Endodermal cell (in vitro differentiated cells): ENCODE measurements at regions not wholly inside any gene's neighbourhood (a gene's known extent, or its start where the extent isn't known, plus 50 kb on each side); places are given as distances from the start of the nearest gene placed in this dataset.

Source experiments
- DNase-seq: peaks from one replicate; pipeline ENCODE4 v3.0.0-alpha.2; 2017
- H3K27ac ChIP-seq: 2 replicates; pipeline ENCODE4 v1.5.1; 2013; ENCODE audit warnings: mild to moderate bottlenecking, low read depth, low read length, moderate library complexity
- H3K27me3 ChIP-seq: 2 replicates; pipeline ENCODE4 v1.6.1; 2013; ENCODE audit warnings: mild to moderate bottlenecking, low read length, moderate library complexity; ENCODE audit not compliant: insufficient read depth, control insufficient read depth, poor library complexity, severe bottlenecking
- H3K36me3 ChIP-seq: 2 replicates; pipeline ENCODE4 v1.7.0; 2013; ENCODE audit warnings: mild to moderate bottlenecking, low read length, moderate library complexity; ENCODE audit not compliant: control insufficient read depth, insufficient read depth
- H3K4me1 ChIP-seq: one replicate; pipeline ENCODE4 v1.7.0; 2013; ENCODE audit warnings: low read length; ENCODE audit not compliant: control insufficient read depth, insufficient read depth
- H3K4me3 ChIP-seq: 2 replicates; pipeline ENCODE4 v1.5.1; 2013; ENCODE audit warnings: mild to moderate bottlenecking, low read length, moderate library complexity
- H3K9ac ChIP-seq: 2 replicates; pipeline ENCODE4 v1.6.1; 2013; ENCODE audit warnings: mild to moderate bottlenecking, low read length, moderate library complexity; ENCODE audit not compliant: poor library complexity, severe bottlenecking; ENCODE audit errors: extremely low read depth
- H3K9me3 ChIP-seq: 2 replicates; pipeline ENCODE4 v1.6.1; 2013; ENCODE audit warnings: mild to moderate bottlenecking, low read length, moderate library complexity; ENCODE audit not compliant: control insufficient read depth
- H3K27ac Mint-ChIP-seq: 2 replicates; pipeline ENCODE4 v1.8.0; 2020; ENCODE audit warnings: mixed read lengths
- H3K27me3 Mint-ChIP-seq: 2 replicates; pipeline ENCODE4 v1.8.0; 2021; ENCODE audit warnings: mild to moderate bottlenecking, mixed read lengths; ENCODE audit not compliant: insufficient read depth
- H3K36me3 Mint-ChIP-seq: 2 replicates; pipeline ENCODE4 v1.8.0; 2020; ENCODE audit warnings: low read depth, mixed read lengths
- H3K4me1 Mint-ChIP-seq: 2 replicates; pipeline ENCODE4 v1.8.0; 2020; ENCODE audit warnings: mixed read lengths
- H3K4me3 Mint-ChIP-seq: 2 replicates; pipeline ENCODE4 v1.8.0; 2020; ENCODE audit warnings: mild to moderate bottlenecking, moderate library complexity, mixed read lengths
- H3K9me3 Mint-ChIP-seq: 2 replicates; pipeline ENCODE4 v1.8.0; 2020; ENCODE audit warnings: mild to moderate bottlenecking, mixed read lengths
- CTCF ChIP-seq: fragments of 200-600 bp; sonication (generic); conservative IDR thresholded peaks from 2 replicates; pipeline ENCODE4 v1.5.0; 2021; ENCODE audit warnings: antibody characterized with exemption, mild to moderate bottlenecking
- WGBS, 2 experiments: methylation state at CpG; one replicate each; pipeline versions ENCODE4 v1.1.5 to v1.1.7; 2013; ENCODE audit warnings: missing lambda C conversion rate in 2 of 2, mixed read lengths in 1 of 2; ENCODE audit not compliant: insufficient coverage in 1 of 2, insufficient read length in 1 of 2; 5-methylcytosine and 5-hydroxymethylcytosine counted together

- no peaks in the 10 kb centered on the region for H3K9me3 ChIP-seq
- peaks cover 9% of the 10 kb centered on the region for H3K4me1 ChIP-seq
- peaks cover 35% of the 10 kb centered on the region for H3K4me1 Mint-ChIP-seq
- H3K4me3 Mint-ChIP-seq = no peak overlapping the region
- WGBS, 2 experiments = 86 to 95% methylated on average over 4 of the region's 4 CpGs
- H3K27ac ChIP-seq = no peak overlapping the region
- H3K9ac ChIP-seq = no peak overlapping the region
- no peaks in the 10 kb centered on the region for H3K36me3 Mint-ChIP-seq
- no peak overlapping the region for H3K27ac Mint-ChIP-seq
- DNase-seq = no peak
- no peak for TF ChIP-seq CTCF
- H3K27me3 Mint-ChIP-seq = peaks cover 38% of the 10 kb centered on the region
- peaks cover 14% of the 10 kb centered on the region for H3K27me3 ChIP-seq
- no peaks in the 10 kb centered on the region for H3K9me3 Mint-ChIP-seq
- no peak overlapping the region for H3K4me3 ChIP-seq
- H3K36me3 ChIP-seq = no peaks in the 10 kb centered on the region
Observed at GRCh38 chr13:40181203-40181845, 485.1 kb downstream of the FOXO1 start.

- Histone ChIP-seq H3K27ac (no peak overlapping the region), H3K9me3 (no peaks in the 10 kb centered on the region), H3K4me3 (no peak overlapping the region), H3K27me3 (peaks cover 7% of the 10 kb centered on the region), H3K4me1 (peaks cover 12% of the 10 kb centered on the region), H3K36me3 (no peaks in the 10 kb centered on the region), H3K9ac (no peak overlapping the region)
- no peak overlapping the region for H3K27ac Mint-ChIP-seq
- no peak for TF ChIP-seq CTCF
- peaks cover 26% of the 10 kb centered on the region for H3K27me3 Mint-ChIP-seq
- H3K4me1 Mint-ChIP-seq = peaks cover 39% of the 10 kb centered on the region
- 85 to 100% methylated on average over 1 to 2 of the region's 2 CpGs for WGBS, 2 experiments
- no peaks in the 10 kb centered on the region for H3K9me3 Mint-ChIP-seq
- no peaks in the 10 kb centered on the region for H3K36me3 Mint-ChIP-seq
- no peak overlapping the region for H3K4me3 Mint-ChIP-seq
- DNase-seq = no peak
Observed at GRCh38 chr13:40182591-40182990, 483.9 kb downstream of the FOXO1 start.

- Histone ChIP-seq H3K4me3 (no peak overlapping the region), H3K27ac (no peak overlapping the region), H3K9ac (no peak overlapping the region), H3K27me3 (no peaks in the 10 kb centered on the region), H3K4me1 (peaks cover 17% of the 10 kb centered on the region), H3K36me3 (no peaks in the 10 kb centered on the region), H3K9me3 (no peaks in the 10 kb centered on the region)
- Mint-ChIP-seq H3K27ac (no peak overlapping the region), H3K36me3 (no peaks in the 10 kb centered on the region), H3K27me3 (peaks cover 12% of the 10 kb centered on the region), H3K9me3 (no peaks in the 10 kb centered on the region), H3K4me1 (peaks cover 41% of the 10 kb centered on the region), H3K4me3 (no peak overlapping the region)
- DNase-seq = no peak
- 93 to 100% methylated on average over 2 of the region's 2 CpGs for WGBS, 2 experiments
- TF ChIP-seq CTCF = no peak
Observed at GRCh38 chr13:40185414-40185813, 481.0 kb downstream of the FOXO1 start.
